ENCODE measurements at regions not wholly inside any gene's neighbourhood (a gene's known extent, or its start where the extent isn't known, plus 50 kb on each side); places are given as distances from the start of the nearest gene placed in this dataset.

DNA sequence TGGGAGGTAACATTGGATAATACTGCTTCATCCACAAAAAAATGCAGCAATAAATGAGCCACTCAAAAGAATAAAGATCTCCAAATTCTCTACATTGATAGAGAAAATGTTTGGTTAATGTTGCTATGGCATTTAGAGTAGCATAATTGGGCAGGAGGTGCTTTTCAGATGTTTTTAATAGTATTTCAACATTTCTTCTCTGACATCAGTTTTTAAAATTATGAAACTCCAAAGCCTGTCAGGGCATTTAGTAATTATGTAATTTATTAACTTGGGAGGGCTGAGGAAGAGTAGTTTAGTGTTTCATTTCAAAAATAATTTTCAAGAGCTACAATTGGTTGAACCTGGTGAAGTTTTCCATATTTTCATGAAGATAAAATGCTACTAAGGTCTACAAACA is 211.3 kb upstream of the INTU start:
- TF ChIP-seq POLR2AphosphoS5 (IDR thresholded peaks at IDR 0.05) (peak in 1 of 4 donors; percentile 4), POLR2A (IDR thresholded peaks at IDR 0.05) (no peak), EP300 (IDR thresholded peaks at IDR 0.05) (no peak)
- TF ChIP-seq, protein P1, sequence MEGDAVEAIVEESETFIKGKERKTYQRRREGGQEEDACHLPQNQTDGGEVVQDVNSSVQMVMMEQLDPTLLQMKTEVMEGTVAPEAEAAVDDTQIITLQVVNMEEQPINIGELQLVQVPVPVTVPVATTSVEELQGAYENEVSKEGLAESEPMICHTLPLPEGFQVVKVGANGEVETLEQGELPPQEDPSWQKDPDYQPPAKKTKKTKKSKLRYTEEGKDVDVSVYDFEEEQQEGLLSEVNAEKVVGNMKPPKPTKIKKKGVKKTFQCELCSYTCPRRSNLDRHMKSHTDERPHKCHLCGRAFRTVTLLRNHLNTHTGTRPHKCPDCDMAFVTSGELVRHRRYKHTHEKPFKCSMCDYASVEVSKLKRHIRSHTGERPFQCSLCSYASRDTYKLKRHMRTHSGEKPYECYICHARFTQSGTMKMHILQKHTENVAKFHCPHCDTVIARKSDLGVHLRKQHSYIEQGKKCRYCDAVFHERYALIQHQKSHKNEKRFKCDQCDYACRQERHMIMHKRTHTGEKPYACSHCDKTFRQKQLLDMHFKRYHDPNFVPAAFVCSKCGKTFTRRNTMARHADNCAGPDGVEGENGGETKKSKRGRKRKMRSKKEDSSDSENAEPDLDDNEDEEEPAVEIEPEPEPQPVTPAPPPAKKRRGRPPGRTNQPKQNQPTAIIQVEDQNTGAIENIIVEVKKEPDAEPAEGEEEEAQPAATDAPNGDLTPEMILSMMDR (IDR thresholded peaks at IDR 0.05): no peak
